ENCODE measurements at regions not wholly inside any gene's neighbourhood (a gene's known extent, or its start where the extent isn't known, plus 50 kb on each side); places are given as distances from the start of the nearest gene placed in this dataset.

GRCh38 chr12:77343291-77343690 lies 277.9 kb upstream of the E2F7 start:
- DNase-seq = no peak

- no peak for DNase-seq
These were observed 276.9 kb upstream of the E2F7 start for GRCh38 chr12:77342253-77342652.

- no peak for DNase-seq
These were observed 274.2 kb upstream of the E2F7 start for GRCh38 chr12:77339610-77340009.

- DNase-seq = no peak
These were observed 272.0 kb upstream of the E2F7 start for GRCh38 chr12:77337362-77337761.

- DNase-seq = no peak
These were observed 269.4 kb upstream of the E2F7 start for GRCh38 chr12:77334806-77335205.

- DNase-seq = no peak
These were observed 263.0 kb upstream of the E2F7 start for GRCh38 chr12:77328326-77328725.

- no peak for DNase-seq
These were observed 260.3 kb upstream of the E2F7 start for GRCh38 chr12:77325511-77326236.

GRCh38 chr12:77324763-77325468 lies 259.5 kb upstream of the E2F7 start:
- peak; percentile 5 to 38 for DNase-seq

GRCh38 chr12:77324416-77324762 lies 259.0 kb upstream of the E2F7 start:
- peak in 1 of 2 experiments; percentile 28 for DNase-seq

- no peak for DNase-seq
These were observed 258.5 kb upstream of the E2F7 start for GRCh38 chr12:77323788-77324415.

- DNase-seq = no peak
These were observed 253.8 kb upstream of the E2F7 start for GRCh38 chr12:77319166-77319565.

- DNase-seq = no peak
These were observed 250.0 kb upstream of the E2F7 start for GRCh38 chr12:77315407-77315806.

GRCh38 chr12:77314378-77315052 lies 249.1 kb upstream of the E2F7 start:
- DNase-seq = no peak

- DNase-seq = no peak
These were observed 242.7 kb upstream of the E2F7 start for GRCh38 chr12:77308056-77308455.

GRCh38 chr12:77300811-77301210 lies 235.4 kb upstream of the E2F7 start:
- no peak for DNase-seq

- peak in 1 of 2 experiments; percentile 6 for DNase-seq
These were observed 234.7 kb upstream of the E2F7 start for GRCh38 chr12:77299910-77300669.

GRCh38 chr12:77299001-77299400 lies 233.6 kb upstream of the E2F7 start:
- no peak for DNase-seq

GRCh38 chr12:77294016-77294415 lies 228.6 kb upstream of the E2F7 start:
- DNase-seq = no peak

GRCh38 chr12:77274926-77275325 lies 209.6 kb upstream of the E2F7 start:
- no peak for DNase-seq

GRCh38 chr12:77273898-77274297 lies 208.5 kb upstream of the E2F7 start:
- no peak for DNase-seq

GRCh38 chr12:77256956-77257355 lies 191.6 kb upstream of the E2F7 start:
- no peak for DNase-seq

- DNase-seq = no peak
These were observed 188.0 kb upstream of the E2F7 start for GRCh38 chr12:77253321-77253720.

- DNase-seq = no peak
These were observed 186.4 kb upstream of the E2F7 start for GRCh38 chr12:77251799-77252198.
